Pulmonary artery endothelial cell (primary cell): ENCODE measurements at regions not wholly inside any gene's neighbourhood (a gene's known extent, or its start where the extent isn't known, plus 50 kb on each side); places are given as distances from the start of the nearest gene placed in this dataset.

Source experiments
- DNase-seq: peaks from one replicate; pipeline ENCODE4 v3.0.0-alpha.2; 2011; ENCODE audit warnings: low read depth, low spot score

GRCh38 chr2:120866071-120866470, 130.4 kb downstream of the GLI2 start:
- DNase-seq, result no peak

DNA sequence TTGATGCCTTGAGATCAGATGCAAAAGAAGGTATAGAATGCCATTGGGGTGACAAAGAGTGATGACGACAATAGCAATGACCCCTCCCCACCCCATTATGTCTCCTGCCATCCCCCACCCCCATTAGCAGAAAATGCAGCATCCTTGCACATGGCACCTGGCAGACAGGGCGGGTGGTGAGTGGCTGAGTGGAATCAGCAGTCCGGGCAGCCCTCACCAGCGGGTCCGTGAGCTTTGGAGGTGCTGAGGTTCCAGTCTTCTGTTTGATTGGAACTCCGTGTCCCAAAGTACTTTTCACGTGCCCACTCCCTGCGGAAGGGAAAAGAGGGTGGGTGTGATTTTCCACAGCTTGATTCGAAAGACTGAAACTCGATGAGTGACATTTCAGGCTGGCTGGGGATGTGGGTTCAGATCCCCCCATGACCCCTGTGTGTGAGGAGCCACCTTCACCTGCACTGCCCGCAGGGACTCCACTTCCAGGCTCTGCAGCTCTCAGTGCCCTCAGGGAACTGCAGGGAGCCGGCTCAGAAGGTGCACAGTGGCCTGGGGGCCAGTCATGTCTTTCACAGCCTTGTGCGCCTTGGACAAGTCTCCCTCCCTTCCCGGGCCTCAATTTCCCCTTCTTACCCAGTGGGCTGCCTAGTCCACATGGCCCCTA, 130.9 kb downstream of the GLI2 start:
- no peak for DNase-seq

- no peak for DNase-seq
Measured at GRCh38 chr2:120867290-120868241, 131.9 kb downstream of the GLI2 start.

DNA sequence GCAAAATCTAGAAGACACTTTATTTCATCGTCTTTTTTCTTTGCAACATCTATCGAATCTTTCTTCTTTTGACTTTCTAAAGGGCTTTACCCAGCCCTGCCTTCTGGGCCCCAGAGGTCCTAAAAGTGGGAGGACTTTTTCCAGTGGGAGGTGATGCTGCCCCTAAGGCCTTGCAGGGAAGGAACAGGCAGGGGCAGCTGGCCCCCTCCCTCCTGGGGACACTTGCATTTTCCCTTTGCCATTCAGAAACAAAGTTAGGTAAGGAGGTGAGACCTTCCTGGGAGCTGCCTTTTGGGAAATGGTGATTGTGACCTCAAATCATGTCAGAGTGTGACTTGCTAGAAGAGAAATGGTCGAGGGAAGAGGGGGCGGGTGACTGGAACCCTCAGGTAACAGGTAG, 132.7 kb downstream of the GLI2 start:
- no peak for DNase-seq

GRCh38 chr2:120869036-120869729, 133.5 kb downstream of the GLI2 start:
- no peak for DNase-seq

GRCh38 chr2:120869730-120870466, 134.2 kb downstream of the GLI2 start:
- DNase-seq, result no peak

- no peak for DNase-seq
Measured at GRCh38 chr2:120870467-120870788, 134.8 kb downstream of the GLI2 start.

DNA sequence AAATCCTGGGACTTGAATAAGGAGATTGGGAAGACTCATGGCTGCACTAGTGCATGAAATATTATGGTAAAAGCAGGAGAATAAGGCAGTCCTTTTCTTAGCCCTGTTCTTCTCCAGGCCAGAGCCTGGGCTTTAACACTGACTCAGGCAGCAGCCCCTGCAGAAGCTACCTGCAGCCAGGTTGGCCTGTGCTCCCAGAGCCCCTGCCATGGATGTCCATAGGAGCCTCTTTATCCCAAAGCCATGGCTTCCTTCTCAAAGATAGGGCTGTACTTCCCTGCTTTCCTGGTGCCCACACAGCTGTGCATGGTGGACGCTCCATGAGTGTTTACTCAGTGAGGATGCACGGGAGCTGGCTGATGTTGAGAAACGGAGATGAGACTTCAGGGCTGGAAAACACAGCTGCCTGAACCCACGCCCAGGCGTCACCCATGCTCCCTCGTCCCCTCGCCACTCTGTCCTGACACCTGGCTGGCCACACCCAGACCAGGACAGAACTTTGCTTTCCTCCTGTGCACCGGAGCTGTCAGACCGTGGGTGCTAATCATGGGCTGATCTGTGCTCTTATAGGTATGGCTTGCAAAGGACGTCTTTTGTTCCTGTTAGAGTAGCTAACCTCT, 135.5 kb downstream of the GLI2 start:
- DNase-seq, result no peak

DNA sequence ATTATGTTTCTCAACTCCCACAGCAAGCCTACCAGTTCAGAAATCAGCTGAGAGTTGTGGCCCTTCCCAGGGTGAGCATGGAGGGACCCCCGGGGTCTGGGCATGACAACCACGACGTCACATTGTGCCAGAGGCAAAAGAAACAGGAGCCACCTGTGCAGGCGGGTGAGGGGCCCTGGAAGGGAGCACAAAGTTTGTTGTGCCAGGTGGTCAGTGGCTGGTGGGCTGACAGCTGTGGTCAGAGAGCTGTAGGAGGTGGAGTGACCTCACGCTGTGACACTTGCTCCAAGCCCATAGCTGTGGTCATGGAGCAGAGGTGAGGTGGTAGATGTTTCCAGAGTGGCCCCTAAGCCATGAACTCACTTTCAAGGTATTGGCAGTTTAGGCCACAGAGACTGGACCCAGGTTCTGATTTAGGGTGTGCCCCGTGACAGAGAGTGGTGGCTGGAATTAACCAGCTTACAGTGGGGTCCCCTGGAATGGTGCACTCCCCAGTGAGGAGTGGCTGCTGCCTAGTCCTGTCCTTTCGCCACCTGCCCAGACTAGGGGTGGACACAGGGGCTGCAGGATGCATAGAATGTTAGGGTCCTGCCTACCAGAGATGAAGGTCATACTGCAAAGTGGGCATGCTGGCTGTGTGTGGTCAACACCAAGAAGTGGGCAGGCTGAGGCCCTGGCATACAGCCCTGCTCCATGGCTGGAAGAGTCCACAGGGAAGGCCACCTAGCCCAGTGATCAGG, 136.4 kb downstream of the GLI2 start:
- DNase-seq, result no peak

- DNase-seq, result no peak
Measured at GRCh38 chr2:120873958-120874887, 138.6 kb downstream of the GLI2 start.

DNA sequence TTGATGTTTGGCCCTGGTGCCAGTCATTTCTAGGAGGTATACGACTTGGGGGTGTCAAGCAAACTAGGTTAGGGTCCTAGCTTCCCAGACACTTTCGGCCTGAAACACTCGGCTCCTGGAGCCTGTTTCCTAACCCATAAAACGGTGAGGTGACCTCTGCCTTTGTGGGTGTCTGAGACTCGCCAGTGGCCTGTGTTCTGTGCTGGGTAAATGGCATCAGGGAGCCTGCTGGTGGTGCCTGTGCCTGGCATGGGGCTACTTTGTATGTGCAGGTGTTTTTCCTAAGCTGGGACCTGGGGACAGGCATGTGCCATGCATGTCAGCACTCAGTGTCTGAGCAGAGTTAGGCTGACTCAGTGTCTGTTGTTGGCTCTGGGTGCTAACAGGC, 139.2 kb downstream of the GLI2 start:
- no peak for DNase-seq

DNA sequence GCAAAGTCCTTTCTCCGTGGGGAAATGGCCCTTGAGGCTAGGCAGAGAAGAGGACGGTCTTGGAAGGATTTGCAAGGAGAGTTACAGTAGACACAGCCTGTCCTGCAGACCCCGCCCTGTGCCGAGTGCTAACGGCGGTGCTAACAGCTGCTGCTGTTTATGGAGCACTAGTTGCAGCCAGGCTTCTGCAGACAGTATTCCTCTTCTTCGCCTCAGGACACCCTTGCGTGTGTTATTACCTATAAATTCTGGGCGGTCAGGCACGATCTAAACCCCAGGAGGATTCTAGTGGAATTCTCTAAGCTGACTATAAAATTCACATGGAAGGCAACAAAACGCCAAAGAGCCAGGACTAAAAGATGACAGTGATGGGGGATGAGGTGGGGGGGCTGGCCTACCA, 139.8 kb downstream of the GLI2 start:
- DNase-seq, result no peak

- DNase-seq, result no peak
Measured at GRCh38 chr2:120876526-120877280, 141.0 kb downstream of the GLI2 start.

DNA sequence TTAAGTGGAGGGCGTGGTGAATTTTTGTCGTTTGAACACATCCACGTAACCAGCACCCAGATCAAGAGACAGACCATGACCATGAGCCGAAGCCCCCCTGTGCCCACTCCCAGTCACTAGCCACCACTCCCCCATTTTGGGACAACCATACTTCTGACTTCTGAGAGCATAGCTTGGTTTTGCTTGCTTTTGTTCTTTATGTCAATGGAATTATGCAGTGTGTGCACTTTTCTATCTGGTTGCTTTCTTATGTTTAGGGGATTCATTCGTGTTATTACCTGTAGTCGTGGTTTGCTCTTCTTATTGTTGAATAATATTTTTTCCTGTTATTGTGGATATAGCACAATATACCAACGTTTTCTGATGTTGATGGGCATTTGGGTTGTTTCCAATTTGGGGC, 141.7 kb downstream of the GLI2 start:
- DNase-seq, result no peak

DNA sequence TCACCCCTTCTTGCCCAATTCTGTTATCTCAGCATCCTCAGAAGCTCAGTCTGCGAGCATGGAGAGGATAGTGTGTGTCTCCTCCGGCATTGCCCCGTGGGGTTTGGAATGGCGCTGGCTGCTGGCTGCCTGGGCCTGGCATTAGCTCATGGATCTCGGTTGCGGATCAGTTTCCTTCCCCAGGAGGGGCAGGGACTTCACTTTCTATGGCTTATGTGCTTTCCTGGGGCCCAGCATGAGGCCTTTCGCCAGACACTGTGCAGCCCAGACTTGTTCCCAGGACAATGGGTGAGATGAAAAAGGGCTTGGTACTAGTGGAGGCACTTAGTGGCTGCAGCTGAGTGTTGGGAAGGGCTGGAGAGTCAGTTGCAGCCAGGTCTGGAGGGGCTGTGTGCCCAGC, 143.3 kb downstream of the GLI2 start:
- DNase-seq, result no peak

DNA sequence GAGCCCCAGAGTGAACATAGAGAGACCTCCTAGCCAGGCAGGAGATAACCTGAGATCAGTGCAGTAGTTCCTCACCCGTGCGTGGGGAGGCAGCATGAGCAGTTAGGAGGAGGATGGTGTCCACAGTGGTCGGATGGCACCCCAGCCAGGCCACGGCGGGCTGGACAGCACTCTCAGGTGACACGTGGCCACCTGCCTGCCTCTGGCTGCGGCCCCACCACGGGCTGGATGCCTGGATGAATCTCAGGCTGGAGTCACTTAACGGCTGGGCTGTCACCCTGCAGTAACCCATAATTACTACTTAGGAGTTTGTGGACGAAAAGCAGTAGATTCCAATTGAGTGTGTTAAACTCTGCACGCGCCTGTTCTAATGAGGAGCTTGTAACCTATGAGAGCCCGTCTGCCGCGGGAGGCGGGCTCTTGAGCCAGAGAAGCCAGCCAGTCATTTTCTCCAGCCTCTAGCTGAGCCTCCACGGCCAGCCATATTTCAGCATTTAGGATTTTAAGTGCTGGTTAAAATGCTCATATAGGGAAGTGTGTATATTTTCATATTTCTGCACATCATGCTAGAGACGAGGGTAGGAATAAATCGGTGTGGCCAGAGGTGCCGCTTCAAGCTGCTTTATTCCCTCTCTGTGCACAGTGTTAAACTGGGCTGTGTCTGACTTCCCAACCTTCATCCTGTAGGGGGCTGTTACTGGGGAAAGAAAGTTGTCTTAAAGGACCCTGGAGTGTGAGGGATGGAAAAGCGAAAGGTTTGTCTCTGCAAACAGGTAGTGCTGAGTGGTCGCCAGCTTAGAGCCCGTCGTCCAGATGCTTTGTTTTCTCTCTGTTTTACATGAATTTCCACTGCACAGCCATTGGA, 144.0 kb downstream of the GLI2 start:
- DNase-seq, result no peak

DNA sequence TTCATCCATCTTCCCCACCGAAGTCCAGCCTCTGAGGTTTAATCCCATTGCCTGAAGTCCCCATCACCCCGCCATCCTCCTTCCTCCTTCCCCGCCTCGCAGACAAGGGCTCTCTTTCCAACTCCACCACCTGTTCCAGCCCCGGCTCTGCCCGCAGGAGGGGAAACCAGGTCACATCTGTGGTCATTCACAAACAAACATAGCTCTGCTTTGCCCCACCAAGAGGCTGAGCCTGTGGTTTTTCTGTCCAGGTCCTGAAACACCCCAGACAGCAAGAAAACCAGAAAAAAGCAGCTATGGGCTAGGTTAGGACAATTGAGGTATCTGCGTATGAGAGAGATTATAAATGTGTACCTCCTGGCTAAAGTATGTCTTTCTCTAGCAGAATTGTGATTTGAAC, 144.7 kb downstream of the GLI2 start:
- DNase-seq, result no peak
